GM12892 (cell line): ENCODE measurements at regions not wholly inside any gene's neighbourhood (a gene's known extent, or its start where the extent isn't known, plus 50 kb on each side); places are given as distances from the start of the nearest gene placed in this dataset.

Experiments used
- DNase-seq: peaks from one replicate; pipeline ENCODE4 v3.0.0; 2011; ENCODE audit not compliant: insufficient read length
- FAIRE-seq: peaks from 2 replicates; lab custom pipeline; 2011; peaks lifted over from hg19 to GRCh38; lab: Jason Lieb, UNC
- POLR2A ChIP-seq: IDR thresholded peaks from 2 replicates; pipeline ENCODE4 v1.6.1; 2011; ENCODE audit warnings: low read depth, low read length, control low read depth
- POLR2AphosphoS5 ChIP-seq: IDR thresholded peaks from 2 replicates; pipeline ENCODE4 v1.6.1; 2011; ENCODE audit warnings: low read depth, low read length, control low read depth
- TAF1 ChIP-seq: IDR thresholded peaks from 2 replicates; pipeline ENCODE4 v1.6.1; 2011; ENCODE audit warnings: low read depth, mild to moderate bottlenecking, control low read depth, low read length, borderline replicate concordance

GRCh38 chr12:78473561-78473960 lies 391.0 kb upstream of the SYT1 start:
- DNase-seq (no peak), FAIRE-seq (no peak)
- TF ChIP-seq POLR2A (no peak), TAF1 (no peak), POLR2AphosphoS5 (no peak)

- TF ChIP-seq POLR2A (no peak), POLR2AphosphoS5 (no peak), TAF1 (no peak)
- FAIRE-seq (no peak), DNase-seq (no peak)
Measured at GRCh38 chr12:78483767-78484315, 380.7 kb upstream of the SYT1 start.

DNA sequence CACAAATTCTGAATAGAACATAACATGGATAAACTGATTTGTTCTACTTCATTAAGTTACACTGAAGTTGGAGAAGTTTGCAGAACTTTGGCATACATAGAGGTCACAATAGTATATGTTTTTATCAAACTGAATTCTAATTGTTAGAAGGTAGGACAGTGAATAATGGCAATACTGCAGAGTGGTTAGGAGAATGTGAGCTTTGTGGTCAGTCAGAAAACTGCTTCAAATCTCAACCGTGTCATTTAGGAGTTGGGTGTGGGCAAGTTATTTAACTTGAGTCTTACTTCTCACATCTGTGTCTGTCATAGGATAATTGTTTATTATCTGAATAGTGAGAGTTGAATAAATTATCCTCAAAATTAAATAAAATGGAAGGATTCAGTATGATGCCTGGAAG lies 374.6 kb upstream of the SYT1 start:
- FAIRE-seq (no peak), DNase-seq (no peak)
- TF ChIP-seq POLR2AphosphoS5 (no peak), TAF1 (no peak), POLR2A (no peak)

DNA sequence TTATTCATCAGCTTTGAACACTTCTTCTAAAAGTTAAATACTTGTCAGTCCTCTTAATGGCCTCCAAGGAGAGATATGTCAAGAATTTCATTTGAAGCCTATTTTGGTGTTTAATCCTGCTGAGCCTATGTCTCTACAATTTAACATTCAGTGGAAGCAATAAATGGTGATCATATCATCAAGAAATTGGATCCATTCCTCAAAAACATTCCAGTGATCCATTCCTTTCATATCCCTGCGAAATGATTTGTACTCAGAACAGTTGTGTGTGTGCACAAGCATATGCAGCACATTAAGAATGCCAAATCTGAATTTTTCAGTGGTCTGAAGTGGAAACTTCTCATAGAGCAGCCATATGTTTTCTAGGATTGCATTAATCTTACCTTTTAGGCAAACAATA lies 373.7 kb upstream of the SYT1 start:
- FAIRE-seq: no peak
- DNase-seq: no peak
- TF ChIP-seq TAF1 (no peak), POLR2AphosphoS5 (no peak), POLR2A (no peak)

- FAIRE-seq (no peak), DNase-seq (no peak)
- TF ChIP-seq TAF1 (no peak), POLR2A (no peak), POLR2AphosphoS5 (no peak)
Measured at GRCh38 chr12:78494911-78495310, 369.7 kb upstream of the SYT1 start.

DNA sequence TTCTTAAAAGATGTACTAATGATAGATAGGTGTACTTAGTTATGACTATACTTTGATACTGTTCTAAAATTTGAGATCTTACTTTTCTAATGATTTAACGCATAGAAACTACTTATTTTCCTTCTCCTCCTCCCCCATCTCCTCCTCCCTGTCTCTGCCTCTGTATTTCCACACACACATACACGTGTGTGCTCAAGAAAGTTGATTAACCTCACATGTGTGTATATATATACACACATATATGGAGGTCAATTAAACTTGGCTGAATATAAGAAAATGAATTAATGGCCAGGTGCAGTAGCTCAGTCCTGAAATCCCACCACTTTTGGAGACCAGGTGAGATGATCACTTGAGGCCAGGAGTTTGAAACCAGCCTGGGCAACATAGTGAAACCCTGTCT lies 362.7 kb upstream of the SYT1 start:
- FAIRE-seq: no peak
- DNase-seq: no peak
- TF ChIP-seq POLR2AphosphoS5 (no peak), TAF1 (no peak), POLR2A (no peak)

DNA sequence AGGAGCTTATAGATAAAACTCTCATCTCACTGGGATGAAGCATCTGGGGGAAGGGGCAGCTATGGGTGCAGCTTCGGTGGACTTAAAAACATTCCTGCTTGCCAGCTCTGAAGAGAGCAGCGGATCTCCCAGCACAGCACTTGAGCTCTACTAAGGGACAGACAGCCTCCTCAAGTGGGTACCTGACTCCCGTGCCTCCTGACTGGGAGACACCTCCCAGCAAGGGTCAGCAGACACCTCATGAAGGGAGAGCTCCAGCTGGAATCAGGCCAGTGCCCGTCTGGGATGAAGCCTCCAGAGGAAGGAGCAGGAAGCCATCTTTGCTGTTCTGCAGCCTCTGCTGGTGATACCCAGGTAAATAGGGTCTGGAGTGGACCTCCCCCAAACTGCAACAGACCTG lies 345.2 kb upstream of the SYT1 start:
- FAIRE-seq (no peak), DNase-seq (no peak)
- TF ChIP-seq TAF1 (no peak), POLR2AphosphoS5 (no peak), POLR2A (no peak)

- FAIRE-seq: no peak
- no peak for DNase-seq
- TF ChIP-seq POLR2AphosphoS5 (no peak), TAF1 (no peak), POLR2A (no peak)
Measured at GRCh38 chr12:78530100-78530765, 334.3 kb upstream of the SYT1 start.

- no peak for DNase-seq
- no peak for FAIRE-seq
- TF ChIP-seq TAF1 (no peak), POLR2AphosphoS5 (no peak), POLR2A (no peak)
Measured at GRCh38 chr12:78531831-78532458, 332.6 kb upstream of the SYT1 start.

DNA sequence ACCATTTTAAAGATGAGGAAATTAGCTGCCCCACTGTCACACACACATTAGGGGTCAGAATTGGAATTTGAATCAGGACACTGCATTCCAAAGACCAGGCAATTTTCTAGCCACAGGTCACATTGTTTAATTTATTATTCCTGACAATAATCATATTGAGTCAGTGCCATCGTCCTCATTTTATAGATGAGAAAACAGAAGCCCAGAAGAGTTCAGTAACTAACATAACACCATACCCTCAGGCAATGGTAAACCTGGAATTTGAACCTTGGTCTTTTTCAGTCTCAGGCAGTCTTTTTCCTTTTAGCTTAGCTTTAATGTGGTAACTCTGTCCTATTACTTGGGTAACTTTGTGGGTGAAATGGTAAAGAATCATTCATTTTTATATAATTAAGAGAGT lies 330.3 kb upstream of the SYT1 start:
- FAIRE-seq: no peak
- no peak for DNase-seq

GRCh38 chr12:78540606-78541336 lies 323.8 kb upstream of the SYT1 start:
- no peak for TF ChIP-seq TAF1
- no peak for TF ChIP-seq POLR2A
- no peak for TF ChIP-seq POLR2AphosphoS5
- FAIRE-seq (no peak), DNase-seq (no peak)

More for the DNA sequence above, 330.3 kb upstream of the SYT1 start:
- TF ChIP-seq TAF1 (no peak), POLR2AphosphoS5 (no peak), POLR2A (no peak)
